ENCODE measurements at regions not wholly inside any gene's neighbourhood (a gene's known extent, or its start where the extent isn't known, plus 50 kb on each side); places are given as distances from the start of the nearest gene placed in this dataset.

- no peak for DNase-seq
Observed at GRCh38 chr10:128505346-128505745, 379.1 kb upstream of the MKI67 start.

- no peak for DNase-seq
Observed at GRCh38 chr10:128506423-128506822, 380.2 kb upstream of the MKI67 start.

GRCh38 chr10:128507066-128507465 lies 380.8 kb upstream of the MKI67 start:
- DNase-seq: no peak

- no peak for DNase-seq
Observed at GRCh38 chr10:128511284-128511683, 385.1 kb upstream of the MKI67 start.

GRCh38 chr10:128512767-128513166 lies 386.5 kb upstream of the MKI67 start:
- no peak for DNase-seq

- no peak for DNase-seq
Observed at GRCh38 chr10:128514536-128514935, 388.3 kb upstream of the MKI67 start.

- no peak for DNase-seq
Observed at GRCh38 chr10:128516180-128516579, 390.0 kb upstream of the MKI67 start.

GRCh38 chr10:128517167-128517566 lies 390.9 kb upstream of the MKI67 start:
- DNase-seq: no peak

GRCh38 chr10:128518000-128518399 lies 391.8 kb upstream of the MKI67 start:
- no peak for DNase-seq

GRCh38 chr10:128519581-128519980 lies 393.4 kb upstream of the MKI67 start:
- DNase-seq: no peak

- DNase-seq: no peak
Observed at GRCh38 chr10:128520211-128520815, 394.1 kb upstream of the MKI67 start.

GRCh38 chr10:128522551-128523308 lies 396.5 kb upstream of the MKI67 start:
- DNase-seq: no peak

- DNase-seq: no peak
Observed at GRCh38 chr10:128525444-128525843, 399.2 kb upstream of the MKI67 start.

GRCh38 chr10:128525936-128526335 lies 399.7 kb upstream of the MKI67 start:
- no peak for DNase-seq

GRCh38 chr10:128526791-128527375 lies 400.7 kb upstream of the MKI67 start:
- no peak for DNase-seq

- DNase-seq: no peak
Observed at GRCh38 chr10:128527711-128528110, 401.5 kb upstream of the MKI67 start.

- no peak for DNase-seq
Observed at GRCh38 chr10:128528167-128528566, 401.9 kb upstream of the MKI67 start.

- DNase-seq: no peak
Observed at GRCh38 chr10:128528781-128529180, 402.6 kb upstream of the MKI67 start.

- DNase-seq: no peak
Observed at GRCh38 chr10:128529225-128529624, 403.0 kb upstream of the MKI67 start.

- no peak for DNase-seq
Observed at GRCh38 chr10:128530301-128530700, 404.1 kb upstream of the MKI67 start.

GRCh38 chr10:128530946-128531345 lies 404.7 kb upstream of the MKI67 start:
- DNase-seq: no peak

GRCh38 chr10:128534686-128535085 lies 408.5 kb upstream of the MKI67 start:
- DNase-seq: no peak

GRCh38 chr10:128536259-128536658 lies 410.0 kb upstream of the MKI67 start:
- no peak for DNase-seq

GRCh38 chr10:128537834-128538330 lies 411.7 kb upstream of the MKI67 start:
- DNase-seq: no peak

Data from NCI-H2227 treated with DMSO at 0.1 percent for 48 hours (cell line).